SK-N-SH treated with all-trans-retinoic acid at 6 μM for 48 hours (cell line): ENCODE measurements at regions not wholly inside any gene's neighbourhood (a gene's known extent, or its start where the extent isn't known, plus 50 kb on each side); places are given as distances from the start of the nearest gene placed in this dataset.

Source experiments
- CREB5 ChIP-seq: fragments of 250-450 bp; sonication (Bioruptor Pico); IDR thresholded peaks from 2 replicates; pipeline ENCODE4 v1.5.1; 2020; ENCODE audit warnings: low read depth, mild to moderate bottlenecking, moderate library complexity
- RARB ChIP-seq: fragments of 250-450 bp; sonication (Bioruptor Pico); IDR thresholded peaks from 2 replicates; pipeline ENCODE4 v1.8.0; 2021; ENCODE audit warnings: mild to moderate bottlenecking, moderate library complexity
- ZFP30 ChIP-seq: fragments of 450-650 bp; formaldehyde crosslinking; IDR thresholded peaks from 2 replicates; pipeline ENCODE4 v1.5.0; 2022; ENCODE audit warnings: mild to moderate bottlenecking, moderate library complexity

GRCh38 chr18:39500306-39500705, 1934.7 kb upstream of the CELF4 start:
- TF ChIP-seq CREB5 (CRISPR knock-in tag) = no peak
- no peak for TF ChIP-seq RARB
- TF ChIP-seq ZFP30 (CRISPR knock-in tag) = no peak
